Epithelial cell of prostate (primary cell): ENCODE measurements at regions not wholly inside any gene's neighbourhood (a gene's known extent, or its start where the extent isn't known, plus 50 kb on each side); places are given as distances from the start of the nearest gene placed in this dataset.

Experiments used
- DNase-seq: peaks from one replicate; pipeline ENCODE4 v3.0.0-alpha.2; 2011; ENCODE audit warnings: low read depth, low spot score
- H3K27ac ChIP-seq: fragments of 450-650 bp; 2 replicates; pipeline ENCODE4 v1.5.1; 2017; ENCODE audit warnings: mild to moderate bottlenecking

GRCh38 chr14:85788470-85789233 is 258.7 kb downstream of the FLRT2 start:
- no peak for DNase-seq
- no peak overlapping the region for H3K27ac ChIP-seq

- DNase-seq: no peak
- no peak overlapping the region for H3K27ac ChIP-seq
These were observed 236.4 kb downstream of the FLRT2 start for GRCh38 chr14:85766295-85766694.

GRCh38 chr14:85764822-85765221 is 234.9 kb downstream of the FLRT2 start:
- H3K27ac ChIP-seq: no peak overlapping the region
- DNase-seq: no peak

- no peak for DNase-seq
- H3K27ac ChIP-seq: no peak overlapping the region
These were observed 232.6 kb downstream of the FLRT2 start for GRCh38 chr14:85762526-85762925.

GRCh38 chr14:85752175-85752574 is 222.2 kb downstream of the FLRT2 start:
- no peak for DNase-seq
- H3K27ac ChIP-seq: no peak overlapping the region

- no peak for DNase-seq
- H3K27ac ChIP-seq: no peak overlapping the region
These were observed 214.6 kb downstream of the FLRT2 start for GRCh38 chr14:85744573-85744972.

- DNase-seq: no peak
- H3K27ac ChIP-seq: no peak overlapping the region
These were observed 202.1 kb downstream of the FLRT2 start for GRCh38 chr14:85732031-85732430.

GRCh38 chr14:85731186-85731585 is 201.2 kb downstream of the FLRT2 start:
- DNase-seq: no peak
- no peak overlapping the region for H3K27ac ChIP-seq

- H3K27ac ChIP-seq: no peak overlapping the region
- no peak for DNase-seq
These were observed 198.6 kb downstream of the FLRT2 start for GRCh38 chr14:85728476-85729065.

- no peak overlapping the region for H3K27ac ChIP-seq
- DNase-seq: no peak
These were observed 184.1 kb downstream of the FLRT2 start for GRCh38 chr14:85714069-85714468.

GRCh38 chr14:85711620-85712019 is 181.7 kb downstream of the FLRT2 start:
- DNase-seq: no peak

More at GRCh38 chr14:85711620-85712019, 181.7 kb downstream of the FLRT2 start:
- no peak overlapping the region for H3K27ac ChIP-seq
